Activated T-helper 17 cell treated with anti-CD3 and anti-CD28 coated beads, Interleukin-2, amount 50 U/mL, for 72 hours (primary cell): ENCODE measurements at regions not wholly inside any gene's neighbourhood (a gene's known extent, or its start where the extent isn't known, plus 50 kb on each side); places are given as distances from the start of the nearest gene placed in this dataset.

Experiments used
- ATAC-seq: fragments of 150-1000 bp; cut with Tn5 transposase; replicated peaks from 2 replicates; pipeline ENCODE4 v1.10.0; 2021; ENCODE audit warnings: mild to moderate bottlenecking, moderate library complexity
- H3K27ac Mint-ChIP-seq: one replicate; pipeline ENCODE4 v1.8.0; 2022; ENCODE audit warnings: mixed read lengths
- H3K27me3 Mint-ChIP-seq: one replicate; pipeline ENCODE4 v1.8.0; 2022; ENCODE audit warnings: mixed read lengths
- H3K36me3 Mint-ChIP-seq: one replicate; pipeline ENCODE4 v1.8.0; 2022; ENCODE audit warnings: low read depth, mild to moderate bottlenecking, mixed read lengths
- H3K4me1 Mint-ChIP-seq: one replicate; pipeline ENCODE4 v1.8.0; 2022; ENCODE audit warnings: mixed read lengths
- H3K4me3 Mint-ChIP-seq: one replicate; pipeline ENCODE4 v1.8.0; 2022; ENCODE audit warnings: mild to moderate bottlenecking, mixed read lengths
- H3K9me3 Mint-ChIP-seq: one replicate; pipeline ENCODE4 v1.8.0; 2022; ENCODE audit warnings: mixed read lengths

DNA sequence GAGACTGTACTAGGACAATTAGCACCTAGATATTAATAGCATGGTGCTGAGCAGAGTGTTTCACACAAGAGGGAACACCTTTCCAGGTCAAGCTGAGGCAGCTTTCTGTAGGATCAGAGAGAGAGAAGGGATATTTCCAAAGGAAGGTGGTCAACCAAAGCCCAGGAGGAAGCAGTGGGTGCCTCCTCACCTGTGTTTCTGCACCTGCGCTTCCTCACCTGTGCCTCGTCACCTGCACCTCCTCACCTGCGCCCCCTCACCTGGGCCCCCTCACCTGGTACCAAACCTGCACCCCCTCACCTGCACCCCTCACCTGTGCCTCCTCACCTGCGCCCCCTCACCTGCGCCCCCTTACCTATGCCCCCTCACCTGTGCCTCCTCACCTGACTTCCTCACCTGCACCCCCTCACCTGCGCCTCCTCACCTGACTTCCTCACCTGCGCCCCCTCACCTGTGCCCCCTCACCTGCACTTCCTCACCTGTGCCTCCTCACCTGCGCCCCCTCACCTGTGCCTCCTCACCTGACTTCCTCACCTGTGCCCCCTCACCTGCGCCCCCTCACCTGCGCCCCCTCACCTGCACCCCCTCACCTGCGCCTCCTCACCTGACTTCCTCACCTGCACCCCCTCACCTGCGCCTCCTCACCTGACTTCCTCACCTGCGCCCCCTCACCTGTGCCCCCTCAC lies 67.9 kb downstream of the TTLL2 start:
- H3K4me3 Mint-ChIP-seq: no peak overlapping the region
- no peak for ATAC-seq

GRCh38 chr6:167393731-167394130 lies 68.8 kb downstream of the TTLL2 start:
- no peaks in the 10 kb centered on the region for H3K4me1 Mint-ChIP-seq
- H3K9me3 Mint-ChIP-seq: no peaks in the 10 kb centered on the region
- no peak for ATAC-seq
- H3K27me3 Mint-ChIP-seq: no peaks in the 10 kb centered on the region
- H3K4me3 Mint-ChIP-seq: no peak overlapping the region
- H3K27ac Mint-ChIP-seq: no peak overlapping the region
- H3K36me3 Mint-ChIP-seq: no peaks in the 10 kb centered on the region

More for the DNA sequence above, 67.9 kb downstream of the TTLL2 start:
- H3K4me1 Mint-ChIP-seq: no peaks in the 10 kb centered on the region
- no peaks in the 10 kb centered on the region for H3K27me3 Mint-ChIP-seq
- H3K9me3 Mint-ChIP-seq: no peaks in the 10 kb centered on the region
- H3K27ac Mint-ChIP-seq: no peak overlapping the region
- no peaks in the 10 kb centered on the region for H3K36me3 Mint-ChIP-seq

DNA sequence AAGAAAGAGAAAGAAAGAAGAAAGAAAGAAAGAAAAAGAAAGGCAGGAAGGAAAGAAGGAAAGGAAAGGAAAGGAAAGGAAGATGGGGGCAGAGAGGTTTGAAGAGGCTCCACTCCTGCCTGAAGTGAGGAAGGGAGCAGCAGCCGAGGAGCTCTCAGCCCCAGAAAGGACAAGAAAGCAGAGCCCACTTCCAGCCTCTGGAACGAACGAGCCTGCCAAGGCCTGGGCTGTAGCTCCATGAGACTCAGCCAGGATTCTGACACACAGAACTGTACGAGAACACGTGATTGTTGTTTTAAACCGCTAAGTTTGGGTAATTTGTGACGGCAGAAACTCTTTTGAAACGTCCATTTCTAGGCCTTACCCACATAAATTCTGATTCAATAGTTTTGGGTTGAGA lies 69.5 kb downstream of the TTLL2 start:
- Mint-ChIP-seq H3K4me1 (no peaks in the 10 kb centered on the region), H3K9me3 (no peaks in the 10 kb centered on the region), H3K27ac (no peak overlapping the region), H3K27me3 (no peaks in the 10 kb centered on the region), H3K4me3 (no peak overlapping the region), H3K36me3 (no peaks in the 10 kb centered on the region)
- ATAC-seq: no peak

- Mint-ChIP-seq H3K27ac (no peak overlapping the region), H3K4me3 (no peak overlapping the region), H3K27me3 (peaks cover 1% of the 10 kb centered on the region), H3K9me3 (no peaks in the 10 kb centered on the region), H3K4me1 (no peaks in the 10 kb centered on the region), H3K36me3 (no peaks in the 10 kb centered on the region)
- no peak for ATAC-seq
Measured at GRCh38 chr6:167394820-167395219, 69.9 kb downstream of the TTLL2 start.

GRCh38 chr6:167396068-167396658 lies 71.3 kb downstream of the TTLL2 start:
- Mint-ChIP-seq H3K36me3 (no peaks in the 10 kb centered on the region), H3K27ac (no peak overlapping the region), H3K9me3 (no peaks in the 10 kb centered on the region), H3K4me3 (no peak overlapping the region), H3K4me1 (no peaks in the 10 kb centered on the region), H3K27me3 (peaks cover 9% of the 10 kb centered on the region)
- no peak for ATAC-seq

GRCh38 chr6:167396659-167397490 lies 72.0 kb downstream of the TTLL2 start:
- H3K9me3 Mint-ChIP-seq: no peaks in the 10 kb centered on the region
- no peak overlapping the region for H3K4me3 Mint-ChIP-seq
- H3K36me3 Mint-ChIP-seq: no peaks in the 10 kb centered on the region
- H3K27ac Mint-ChIP-seq: no peak overlapping the region
- H3K27me3 Mint-ChIP-seq: peaks cover 16% of the 10 kb centered on the region
- no peak for ATAC-seq
- no peaks in the 10 kb centered on the region for H3K4me1 Mint-ChIP-seq

DNA sequence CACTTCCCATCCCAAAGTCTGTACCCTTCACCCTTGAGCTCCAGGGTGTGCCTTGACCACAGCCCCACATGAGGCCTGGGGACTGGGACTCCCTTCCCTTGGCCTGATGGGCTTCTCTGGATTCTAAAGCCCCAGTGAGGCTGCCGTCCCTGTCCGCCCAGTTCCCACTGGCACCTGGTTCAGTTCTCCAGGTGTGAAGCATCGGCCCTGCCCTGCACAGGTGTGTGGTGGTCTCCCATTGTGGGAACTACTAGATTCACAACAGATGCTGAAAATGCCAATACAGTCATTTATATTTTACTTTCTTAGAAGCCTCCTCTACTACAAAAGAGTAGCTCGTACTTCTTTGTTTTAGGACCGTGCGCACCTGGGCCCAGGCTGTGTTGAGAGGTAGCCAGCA lies 72.8 kb downstream of the TTLL2 start:
- no peak for ATAC-seq
- no peaks in the 10 kb centered on the region for H3K9me3 Mint-ChIP-seq
- no peak overlapping the region for H3K4me3 Mint-ChIP-seq
- no peaks in the 10 kb centered on the region for H3K36me3 Mint-ChIP-seq
- no peak overlapping the region for H3K27ac Mint-ChIP-seq
- peaks cover 22% of the 10 kb centered on the region for H3K27me3 Mint-ChIP-seq
- no peaks in the 10 kb centered on the region for H3K4me1 Mint-ChIP-seq

- Mint-ChIP-seq H3K4me1 (no peaks in the 10 kb centered on the region), H3K9me3 (no peaks in the 10 kb centered on the region)
Measured at GRCh38 chr6:167398214-167399050, 73.5 kb downstream of the TTLL2 start.

DNA sequence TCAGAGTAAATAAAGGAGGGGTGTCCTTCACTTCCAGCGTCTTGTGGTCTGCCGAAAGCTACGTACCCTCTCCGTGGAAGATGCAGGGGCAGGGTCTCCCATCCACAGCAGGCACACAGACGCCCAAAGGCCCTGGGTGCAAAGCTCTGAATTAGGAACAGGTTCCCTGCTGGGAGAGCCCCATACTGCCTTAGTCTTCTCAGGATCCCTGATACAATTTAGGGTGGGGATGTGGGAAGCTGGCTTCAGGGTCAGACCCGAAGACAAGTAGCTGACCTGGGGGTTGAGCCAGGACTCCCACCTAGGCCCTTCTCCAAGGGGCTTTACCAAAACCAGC lies 74.1 kb downstream of the TTLL2 start:
- ATAC-seq: no peak
- no peak overlapping the region for H3K4me3 Mint-ChIP-seq
- H3K36me3 Mint-ChIP-seq: no peaks in the 10 kb centered on the region
- H3K4me1 Mint-ChIP-seq: no peaks in the 10 kb centered on the region
- H3K27ac Mint-ChIP-seq: no peak overlapping the region
- no peaks in the 10 kb centered on the region for H3K9me3 Mint-ChIP-seq
- peaks cover 25% of the 10 kb centered on the region for H3K27me3 Mint-ChIP-seq

More at GRCh38 chr6:167398214-167399050, 73.5 kb downstream of the TTLL2 start:
- no peaks in the 10 kb centered on the region for H3K36me3 Mint-ChIP-seq
- no peak for ATAC-seq
- H3K27ac Mint-ChIP-seq: no peak overlapping the region
- H3K27me3 Mint-ChIP-seq: peaks cover 22% of the 10 kb centered on the region
- no peak overlapping the region for H3K4me3 Mint-ChIP-seq

DNA sequence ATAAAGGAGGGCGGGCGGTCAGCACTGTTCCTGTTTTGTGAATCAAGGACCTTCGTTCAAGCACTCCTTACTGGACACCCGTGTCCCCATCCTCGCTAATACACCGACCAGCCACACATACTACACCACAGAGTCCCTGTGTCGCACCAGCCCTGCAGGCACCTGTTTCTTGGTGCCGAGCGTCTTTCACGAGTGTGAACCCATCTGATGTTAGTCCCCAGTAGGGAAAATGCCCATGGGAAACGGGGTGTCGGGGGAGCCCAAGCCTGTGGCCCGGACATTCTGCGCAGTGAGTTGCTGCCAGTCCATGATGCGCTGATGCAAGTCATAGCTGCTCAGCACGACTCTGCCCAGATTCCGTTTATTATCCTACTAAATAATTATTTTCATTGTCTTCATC lies 74.7 kb downstream of the TTLL2 start:
- H3K4me3 Mint-ChIP-seq: no peak overlapping the region
- no peak overlapping the region for H3K27ac Mint-ChIP-seq
- H3K9me3 Mint-ChIP-seq: no peaks in the 10 kb centered on the region
- ATAC-seq: no peak
- H3K4me1 Mint-ChIP-seq: no peaks in the 10 kb centered on the region
- peaks cover 25% of the 10 kb centered on the region for H3K27me3 Mint-ChIP-seq
- no peaks in the 10 kb centered on the region for H3K36me3 Mint-ChIP-seq

- no peaks in the 10 kb centered on the region for H3K36me3 Mint-ChIP-seq
- no peaks in the 10 kb centered on the region for H3K4me1 Mint-ChIP-seq
- no peak for ATAC-seq
- H3K27me3 Mint-ChIP-seq: peaks cover 31% of the 10 kb centered on the region
- H3K27ac Mint-ChIP-seq: no peak overlapping the region
- no peaks in the 10 kb centered on the region for H3K9me3 Mint-ChIP-seq
- no peak overlapping the region for H3K4me3 Mint-ChIP-seq
Measured at GRCh38 chr6:167400482-167401138, 75.7 kb downstream of the TTLL2 start.

GRCh38 chr6:167401525-167402194 lies 76.8 kb downstream of the TTLL2 start:
- Mint-ChIP-seq H3K4me3 (no peak overlapping the region), H3K27me3 (peaks cover 32% of the 10 kb centered on the region), H3K4me1 (no peaks in the 10 kb centered on the region), H3K27ac (no peak overlapping the region), H3K9me3 (no peaks in the 10 kb centered on the region), H3K36me3 (no peaks in the 10 kb centered on the region)
- no peak for ATAC-seq

DNA sequence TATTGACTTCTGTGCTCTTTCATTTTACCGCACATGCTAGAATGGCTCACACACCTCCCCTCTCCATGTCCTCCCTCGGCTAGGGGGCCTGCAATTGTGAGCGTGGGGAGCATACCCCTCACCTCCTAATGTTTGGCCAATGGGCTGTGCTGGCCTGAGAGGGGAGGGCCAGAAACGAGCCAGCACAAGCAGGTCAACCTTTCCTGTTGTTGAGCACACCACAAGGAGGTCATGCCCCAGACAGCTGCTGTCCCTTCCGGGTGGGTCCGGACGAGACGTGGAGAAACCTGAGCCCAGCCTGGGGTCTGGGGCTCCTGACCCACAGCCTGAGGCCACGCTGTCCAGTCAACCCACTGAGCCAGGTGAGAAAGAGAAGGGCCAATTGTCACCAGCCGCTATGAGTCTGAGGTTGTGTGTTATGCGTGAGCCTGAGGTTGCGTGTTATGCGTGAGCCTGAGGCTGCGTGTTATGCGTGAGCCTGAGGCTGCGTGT lies 77.4 kb downstream of the TTLL2 start:
- ATAC-seq: no peak
- peaks cover 32% of the 10 kb centered on the region for H3K27me3 Mint-ChIP-seq
- H3K4me3 Mint-ChIP-seq: no peak overlapping the region
- no peaks in the 10 kb centered on the region for H3K36me3 Mint-ChIP-seq
- no peaks in the 10 kb centered on the region for H3K4me1 Mint-ChIP-seq
- H3K27ac Mint-ChIP-seq: no peak overlapping the region
- H3K9me3 Mint-ChIP-seq: no peaks in the 10 kb centered on the region
